H1 (cell line): ENCODE measurements at regions not wholly inside any gene's neighbourhood (a gene's known extent, or its start where the extent isn't known, plus 50 kb on each side); places are given as distances from the start of the nearest gene placed in this dataset.

ENCODE experiments used
- CTCF ChIA-PET: fragments of 300-600 bp; sonication (Branson Sonifier 250); formaldehyde crosslinking; loops from one replicate; lab custom pipeline; 2021; ENCODE audit not compliant: partially characterized antibody; lab: Charles Lee
- POLR2A ChIA-PET: fragments of 300-600 bp; sonication (Branson Sonifier 250); formaldehyde crosslinking; loops from one replicate; lab custom pipeline; 2021; ENCODE audit warnings: inconsistent platforms; ENCODE audit not compliant: partially characterized antibody; lab: Charles Lee
- DNase-seq, 2 experiments: peaks; one replicate each; pipeline versions ENCODE4 v3.0.0 to v3.0.0-alpha.2; 2010 to 2022; ENCODE audit warnings: low spot score in 2 of 2, low read depth in 1 of 2, mixed read lengths in 1 of 2
- FAIRE-seq: peaks from 2 replicates; lab custom pipeline; 2011; peaks lifted over from hg19 to GRCh38; lab: Jason Lieb, UNC
- H2AFZ ChIP-seq: 2 replicates; pipeline ENCODE4 v1.8.1; 2012; ENCODE audit warnings: low read length, inconsistent platforms
- H2AK5ac ChIP-seq: 2 replicates; pipeline ENCODE4 v1.6.1; 2013; ENCODE audit warnings: low read depth, low read length
- H2BK120ac ChIP-seq: replicated peaks from 2 replicates; pipeline ENCODE3; 2013; ENCODE audit warnings: low read depth, low read length, inconsistent platforms
- H2BK12ac ChIP-seq: 2 replicates; pipeline ENCODE4 v1.6.1; 2013; ENCODE audit warnings: low read depth, low read length
- H2BK15ac ChIP-seq: 2 replicates; pipeline ENCODE4 v1.6.1; 2013; ENCODE audit warnings: low read length
- H2BK20ac ChIP-seq: 2 replicates; pipeline ENCODE4 v1.6.1; 2013; ENCODE audit warnings: low read length
- H2BK5ac ChIP-seq: 2 replicates; pipeline ENCODE4 v1.6.1; 2013; ENCODE audit warnings: low read depth, low read length
- H3K14ac ChIP-seq: 2 replicates; pipeline ENCODE4 v1.6.1; 2013; ENCODE audit warnings: inconsistent platforms; ENCODE audit not compliant: insufficient read length
- H3K18ac ChIP-seq: 2 replicates; pipeline ENCODE4 v1.6.1; 2013; ENCODE audit warnings: low read length; ENCODE audit errors: extremely low read depth
- H3K23ac ChIP-seq: 2 replicates; pipeline ENCODE4 v1.6.1; 2013; ENCODE audit warnings: inconsistent platforms; ENCODE audit not compliant: insufficient read length
- H3K23me2 ChIP-seq: 2 replicates; pipeline ENCODE4 v1.6.1; 2013; ENCODE audit warnings: low read depth, low read length
- H3K27ac ChIP-seq: 2 replicates; pipeline ENCODE4 v1.6.1; 2011; ENCODE audit warnings: low read depth, low read length, inconsistent platforms
- H3K27me3 ChIP-seq, 4 experiments: replicated peaks in 1 of 4; 1 replicate in 1 of 4; 2 replicates in 3 of 4; pipeline versions ENCODE4 v1.6.1 to v1.8.1; 2011 to 2013; ENCODE audit warnings: low read length in 3 of 4, mild to moderate bottlenecking in 3 of 4, inconsistent platforms in 2 of 4, mixed read lengths in 2 of 4, moderate library complexity in 1 of 4; ENCODE audit not compliant: control insufficient read depth in 3 of 4, insufficient read depth in 3 of 4; ENCODE audit errors: extremely low read depth in 1 of 4
- H3K36me3 ChIP-seq, 4 experiments: 2 replicates each; pipeline versions ENCODE4 v1.6.1 to v1.8.1; 2011 to 2013; ENCODE audit warnings: mild to moderate bottlenecking in 4 of 4, low read length in 3 of 4, moderate library complexity in 2 of 4, control low read depth in 1 of 4, inconsistent platforms in 1 of 4; ENCODE audit not compliant: insufficient read depth in 4 of 4, control insufficient read depth in 2 of 4
- H3K4ac ChIP-seq: replicated peaks from 2 replicates; pipeline ENCODE3; 2013; ENCODE audit warnings: low read length, low read depth, mixed read lengths, inconsistent platforms; ENCODE audit not compliant: insufficient read length
- H3K4me1 ChIP-seq, 4 experiments: replicated peaks in 1 of 4; 1 replicate in 1 of 4; 2 replicates in 3 of 4; pipeline versions ENCODE4 v1.6.1 to v1.8.1; 2011 to 2013; ENCODE audit warnings: low read length in 3 of 4, inconsistent platforms in 2 of 4, mixed read lengths in 1 of 4; ENCODE audit not compliant: insufficient read depth in 4 of 4, control insufficient read depth in 3 of 4
- H3K4me2 ChIP-seq, 2 experiments: 2 replicates each; pipeline versions ENCODE4 v1.6.1 to v1.8.1; 2011 to 2013; ENCODE audit warnings: low read depth in 2 of 2, low read length in 2 of 2, control low read depth in 1 of 2, inconsistent platforms in 1 of 2, mild to moderate bottlenecking in 1 of 2; ENCODE audit not compliant: insufficient read depth in 1 of 2
- H3K4me3 ChIP-seq, 4 experiments: fragments of 200-600, 300-600 bp in 1 of 4; sonication (generic), shearing (Covaris generic), sonication (Bioruptor Twin) in 1 of 4; 2 replicates each; pipeline versions ENCODE4 v1.5.1 to v1.8.1; 2011 to 2016; ENCODE audit warnings: low read length in 4 of 4, low read depth in 3 of 4, control low read depth in 2 of 4, inconsistent platforms in 2 of 4, mild to moderate bottlenecking in 2 of 4, mixed read lengths in 1 of 4, moderate library complexity in 1 of 4; ENCODE audit not compliant: insufficient read depth in 2 of 4; ENCODE audit errors: extremely low read depth in 1 of 4
- H3K56ac ChIP-seq: replicated peaks from 2 replicates; pipeline ENCODE3; 2013; ENCODE audit warnings: low read depth, mild to moderate bottlenecking, mixed read lengths, low read length, inconsistent platforms; ENCODE audit not compliant: insufficient read length
- H3K79me1 ChIP-seq: 2 replicates; pipeline ENCODE4 v1.6.1; 2013; ENCODE audit warnings: low read depth, low read length, control low read depth
- H3K79me2 ChIP-seq, 2 experiments: 2 replicates each; pipeline versions ENCODE4 v1.6.1 to v1.8.1; 2012 to 2013; ENCODE audit warnings: low read length in 2 of 2, mild to moderate bottlenecking in 2 of 2, inconsistent platforms in 1 of 2; ENCODE audit not compliant: insufficient read depth in 2 of 2, control insufficient read depth in 1 of 2
- H3K9ac ChIP-seq, 4 experiments: replicated peaks in 1 of 4; 1 replicate in 1 of 4; 2 replicates in 3 of 4; pipeline versions ENCODE4 v1.6.1 to v1.8.1; 2011 to 2013; ENCODE audit warnings: low read depth in 3 of 4, low read length in 3 of 4, control low read depth in 2 of 4, mild to moderate bottlenecking in 2 of 4, moderate library complexity in 2 of 4, inconsistent platforms in 1 of 4; ENCODE audit errors: extremely low read depth in 1 of 4
- H3K9me3 ChIP-seq, 2 experiments: 2 replicates each; pipeline versions ENCODE4 v1.6.1 to v1.8.1; 2012 to 2013; ENCODE audit warnings: mild to moderate bottlenecking in 2 of 2, moderate library complexity in 2 of 2, control low read depth in 1 of 2, inconsistent platforms in 1 of 2, low read depth in 1 of 2, low read length in 1 of 2, mixed read lengths in 1 of 2; ENCODE audit not compliant: insufficient read depth in 2 of 2
- H4K20me1 ChIP-seq, 2 experiments: replicated peaks in 1 of 2; 2 replicates each; pipeline versions ENCODE3 to v1.8.1; 2011 to 2013; ENCODE audit warnings: inconsistent platforms in 2 of 2, low read length in 2 of 2, mild to moderate bottlenecking in 1 of 2; ENCODE audit not compliant: insufficient read depth in 2 of 2, control insufficient read depth in 1 of 2
- H4K5ac ChIP-seq: 2 replicates; pipeline ENCODE4 v1.6.1; 2013; ENCODE audit warnings: low read length, low read depth, mixed read lengths, inconsistent platforms; ENCODE audit not compliant: insufficient read length
- H4K8ac ChIP-seq: 2 replicates; pipeline ENCODE4 v1.8.0; 2013; ENCODE audit warnings: mild to moderate bottlenecking, moderate library complexity, low read length, inconsistent platforms; ENCODE audit not compliant: insufficient read depth; ENCODE audit errors: extremely low read depth
- H4K91ac ChIP-seq: replicated peaks from 2 replicates; pipeline ENCODE3; 2013; ENCODE audit warnings: low read length, mixed read lengths, inconsistent platforms; ENCODE audit not compliant: insufficient read length
- CREB1 ChIP-seq: IDR thresholded peaks from 2 replicates; pipeline ENCODE4 v1.6.1; 2012; ENCODE audit warnings: inconsistent platforms
- E2F6 ChIP-seq: IDR thresholded peaks from 2 replicates; pipeline ENCODE4 v1.6.1; 2012; ENCODE audit warnings: inconsistent platforms
- FOSL1 ChIP-seq: IDR thresholded peaks from 2 replicates; pipeline ENCODE4 v1.6.1; 2011; ENCODE audit warnings: mild to moderate bottlenecking, low read depth, low read length, moderate library complexity; ENCODE audit not compliant: insufficient read depth
- GTF2F1 ChIP-seq: IDR thresholded peaks from 2 replicates; pipeline ENCODE4 v1.6.1; 2012; ENCODE audit warnings: low read depth, low read length, improper control_type of control experiment, borderline replicate concordance
- JUND ChIP-seq: IDR thresholded peaks from 2 replicates; pipeline ENCODE4 v1.6.1; 2011; ENCODE audit warnings: mild to moderate bottlenecking, improper control_type of control experiment, low read length
- KDM1A ChIP-seq: fragments of 200-600, 300-600 bp; sonication (generic); IDR thresholded peaks from 2 replicates; pipeline ENCODE4 v1.7.1; 2016; ENCODE audit warnings: mild to moderate bottlenecking, low read length, borderline replicate concordance
- POU5F1 ChIP-seq: IDR thresholded peaks from 2 replicates; pipeline ENCODE4 v1.6.1; 2011; ENCODE audit warnings: low read depth, mild to moderate bottlenecking, low read length, moderate library complexity
- SP1 ChIP-seq: IDR thresholded peaks from 2 replicates; pipeline ENCODE4 v1.6.1; 2011; ENCODE audit warnings: low read depth, low read length
- SRF ChIP-seq: IDR thresholded peaks from 2 replicates; pipeline ENCODE4 v1.6.1; 2011; ENCODE audit warnings: mild to moderate bottlenecking, low read depth, low read length, moderate library complexity
- TBP ChIP-seq: IDR thresholded peaks from 2 replicates; pipeline ENCODE4 v1.6.1; 2011; ENCODE audit warnings: low read depth, low read length, improper control_type of control experiment
- WGBS, 2 experiments: shearing (Covaris generic) in 1 of 2; methylation state at CpG; one replicate each; pipeline versions ENCODE4 v1.1.6 to v1.1.7; 2013 to 2015; ENCODE audit warnings: low lambda C conversion rate in 2 of 2, mixed read lengths in 2 of 2, inconsistent platforms in 1 of 2, low coverage in 1 of 2, missing lambda C conversion rate in 1 of 2; ENCODE audit not compliant: insufficient replicate concordance in 2 of 2, insufficient coverage in 1 of 2, insufficient read length in 1 of 2; ENCODE audit errors: extremely low coverage in 1 of 2, missing lambda C conversion rate in 1 of 2; 5-methylcytosine and 5-hydroxymethylcytosine counted together

GRCh38 chr10:124204726-124205125 lies 111.3 kb upstream of the CHST15 start:
- Histone ChIP-seq H4K91ac (no peak overlapping the region), H2AFZ (no peak overlapping the region), H2BK12ac (no peak overlapping the region), H2BK5ac (no peak overlapping the region), H3K4me3 (no peak overlapping the region), H3K23ac (no peak overlapping the region), H2BK120ac (no peak overlapping the region), H3K9me3 (0 out of 4 replicates have a peak, but pooled peaks cover 0 to 3% of the 10 kb centered on the region in 2 experiments), H4K8ac (no peak overlapping the region; the same call in 1 of the 2 replicates), H3K79me1 (no peaks in the 10 kb centered on the region), H3K56ac (no peak overlapping the region), H4K5ac (no peak overlapping the region), H3K4me2 (no peak overlapping the region), H3K36me3 (no peaks in the 10 kb centered on the region), H4K20me1 (no peaks in the 10 kb centered on the region), H2BK15ac (no peak overlapping the region), H2BK20ac (no peak overlapping the region), H3K27me3 (no peaks in the 10 kb centered on the region; a peak in 1 of 7 replicates), H3K4me1 (no peaks in the 10 kb centered on the region), H3K23me2 (no peaks in the 10 kb centered on the region), H3K14ac (no peak overlapping the region), H3K4ac (no peak overlapping the region), H2AK5ac (no peak overlapping the region), H3K27ac (no peak overlapping the region), H3K18ac (no peak overlapping the region), H3K79me2 (no peaks in the 10 kb centered on the region)
- no peak for FAIRE-seq
- CTCF ChIA-PET, result interaction anchor here (1.2 to 6.0 kb wide), 3 partner anchors 12 to 19 kb away, joined by 3 to 46 read pairs (median 5); no protein-coding TSS in a partner anchor
- 84% methylated on average over 3 of the region's 3 CpGs; no CpG with 5 or more reads in 1 of the 2 experiments for WGBS, 2 experiments
- DNase-seq, result peak in 1 of 2 experiments; percentile 16
- POLR2A ChIA-PET, result no interaction called here
- TF ChIP-seq POU5F1 (no peak), JUND (no peak), SRF (no peak), GTF2F1 (no peak), TBP (no peak), FOSL1 (no peak), SP1 (no peak), E2F6 (no peak), CREB1 (no peak), KDM1A (no peak)
- TF ChIP-seq, all 59 proteins: peak for 0
- H3K9ac ChIP-seq, result no peak overlapping the region
